WTC11 (cell line): ENCODE measurements at regions not wholly inside any gene's neighbourhood (a gene's known extent, or its start where the extent isn't known, plus 50 kb on each side); places are given as distances from the start of the nearest gene placed in this dataset.

Experiments
- ATAC-seq: fragments of 200-7000 bp; cut with Tn5 transposase; 2 replicates; pipeline ENCODE4 v1.10.0; 2021; ENCODE audit warnings: mild to moderate bottlenecking, moderate library complexity
- CTCF ChIA-PET: fragments of 300-600 bp; sonication (Branson Sonifier 250); formaldehyde crosslinking; loops from one replicate; lab custom pipeline; 2021; ENCODE audit warnings: antibody characterized with exemption; lab: Charles Lee
- POLR2A ChIA-PET: fragments of 350-600 bp; sonication (Branson Sonifier 250); formaldehyde crosslinking; loops from one replicate; lab custom pipeline; 2021; ENCODE audit warnings: antibody characterized with exemption; lab: Charles Lee
- DNase-seq: peaks from one replicate; pipeline ENCODE4 v3.0.0; 2021; ENCODE audit warnings: low spot score
- H3K27ac Mint-ChIP-seq: 2 replicates; pipeline ENCODE4 v1.8.0; 2021; ENCODE audit warnings: mixed read lengths
- H3K27me3 Mint-ChIP-seq: 2 replicates; pipeline ENCODE4 v1.8.0; 2021; ENCODE audit warnings: low read depth, mild to moderate bottlenecking, moderate library complexity, mixed read lengths
- H3K36me3 Mint-ChIP-seq: 2 replicates; pipeline ENCODE4 v1.8.0; 2021; ENCODE audit warnings: mixed read lengths
- H3K4me1 Mint-ChIP-seq: 2 replicates; pipeline ENCODE4 v1.8.0; 2022; ENCODE audit warnings: mixed read lengths
- H3K4me3 Mint-ChIP-seq: 2 replicates; pipeline ENCODE4 v1.8.0; 2021; ENCODE audit warnings: mild to moderate bottlenecking, moderate library complexity, mixed read lengths
- H3K9me3 Mint-ChIP-seq: 2 replicates; pipeline ENCODE4 v1.8.0; 2021; ENCODE audit warnings: mixed read lengths
- ATF3 ChIP-seq: sonication (generic); formaldehyde crosslinking; conservative IDR thresholded peaks from 2 replicates; pipeline ENCODE4 v1.8.1; 2022; ENCODE audit warnings: mild to moderate bottlenecking, missing genetic modification reagents
- EMX1 ChIP-seq: fragments of 250-450 bp; sonication (Bioruptor Pico); IDR thresholded peaks from 2 replicates; pipeline ENCODE4 v1.8.0; 2021; ENCODE audit warnings: mild to moderate bottlenecking
- FOXJ3 ChIP-seq: sonication (generic); formaldehyde crosslinking; IDR thresholded peaks from 2 replicates; pipeline ENCODE4 v1.9.0; 2021; ENCODE audit warnings: missing genetic modification reagents, mild to moderate bottlenecking, borderline replicate concordance
- GABPB1 ChIP-seq: sonication (generic); formaldehyde crosslinking; IDR thresholded peaks from 2 replicates; pipeline ENCODE4 v1.8.1; 2023; ENCODE audit warnings: mild to moderate bottlenecking, missing genetic modification reagents
- NFATC4 ChIP-seq: fragments of 250-450 bp; sonication (Bioruptor Pico); IDR thresholded peaks from 2 replicates; pipeline ENCODE4 v1.9.0; 2021; ENCODE audit warnings: mild to moderate bottlenecking
- NR2C2 ChIP-seq: sonication (generic); formaldehyde crosslinking; IDR thresholded peaks from 2 replicates; pipeline ENCODE4 v1.8.0; 2022; ENCODE audit warnings: mild to moderate bottlenecking, missing genetic modification reagents
- PREB ChIP-seq: sonication (generic); formaldehyde crosslinking; IDR thresholded peaks from 2 replicates; pipeline ENCODE4 v1.8.1; 2022; ENCODE audit warnings: mild to moderate bottlenecking, missing genetic modification reagents, moderate library complexity, borderline replicate concordance
- RORB ChIP-seq: fragments of 250-450 bp; sonication (Bioruptor Pico); IDR thresholded peaks from 2 replicates; pipeline ENCODE4 v1.9.0; 2021; ENCODE audit warnings: mild to moderate bottlenecking
- SP1 ChIP-seq: sonication (generic); formaldehyde crosslinking; conservative IDR thresholded peaks from 2 replicates; pipeline ENCODE4 v1.8.1; 2022; ENCODE audit warnings: missing genetic modification reagents
- TF ChIP-seq, protein P1 (sequence below): fragments of 250-450 bp; sonication (Bioruptor Pico); IDR thresholded peaks from 2 replicates; pipeline ENCODE4 v1.9.0; 2021; ENCODE audit warnings: mild to moderate bottlenecking, borderline replicate concordance
- TF ChIP-seq, protein P2 (sequence below): sonication (generic); formaldehyde crosslinking; IDR thresholded peaks from 2 replicates; pipeline ENCODE4 v1.8.0; 2023; ENCODE audit warnings: missing genetic modification reagents, mild to moderate bottlenecking, borderline replicate concordance
- TF ChIP-seq, protein P3 (sequence below): fragments of 250-450 bp; sonication (Bioruptor Pico); IDR thresholded peaks from 2 replicates; pipeline ENCODE4 v1.9.0; 2021; ENCODE audit warnings: mild to moderate bottlenecking
- TF ChIP-seq, protein P4 (sequence below): fragments of 250-450 bp; sonication (Bioruptor Pico); IDR thresholded peaks from 2 replicates; pipeline ENCODE4 v1.8.0; 2021; ENCODE audit warnings: mild to moderate bottlenecking
- TF ChIP-seq, protein P5 (sequence below): fragments of 250-450 bp; sonication (Bioruptor Pico); IDR thresholded peaks from 2 replicates; pipeline ENCODE4 v1.9.0; 2021; ENCODE audit warnings: moderate library complexity, mild to moderate bottlenecking, inconsistent platforms, borderline replicate concordance
- TF ChIP-seq, protein P6 (sequence below): sonication (generic); formaldehyde crosslinking; IDR thresholded peaks from 2 replicates; pipeline ENCODE4 v1.8.0; 2023; ENCODE audit warnings: missing genetic modification reagents

GRCh38 chr2:49260979-49261538, 106.7 kb upstream of the FSHR start:
- DNase-seq (no peak), ATAC-seq (no peak)
- CTCF ChIA-PET, result no interaction called here
- no peak overlapping the region for H3K27ac Mint-ChIP-seq
- peaks cover 5% of the 10 kb centered on the region; the same call in 1 of the 2 replicates for H3K4me1 Mint-ChIP-seq
- TF ChIP-seq, protein P1, sequence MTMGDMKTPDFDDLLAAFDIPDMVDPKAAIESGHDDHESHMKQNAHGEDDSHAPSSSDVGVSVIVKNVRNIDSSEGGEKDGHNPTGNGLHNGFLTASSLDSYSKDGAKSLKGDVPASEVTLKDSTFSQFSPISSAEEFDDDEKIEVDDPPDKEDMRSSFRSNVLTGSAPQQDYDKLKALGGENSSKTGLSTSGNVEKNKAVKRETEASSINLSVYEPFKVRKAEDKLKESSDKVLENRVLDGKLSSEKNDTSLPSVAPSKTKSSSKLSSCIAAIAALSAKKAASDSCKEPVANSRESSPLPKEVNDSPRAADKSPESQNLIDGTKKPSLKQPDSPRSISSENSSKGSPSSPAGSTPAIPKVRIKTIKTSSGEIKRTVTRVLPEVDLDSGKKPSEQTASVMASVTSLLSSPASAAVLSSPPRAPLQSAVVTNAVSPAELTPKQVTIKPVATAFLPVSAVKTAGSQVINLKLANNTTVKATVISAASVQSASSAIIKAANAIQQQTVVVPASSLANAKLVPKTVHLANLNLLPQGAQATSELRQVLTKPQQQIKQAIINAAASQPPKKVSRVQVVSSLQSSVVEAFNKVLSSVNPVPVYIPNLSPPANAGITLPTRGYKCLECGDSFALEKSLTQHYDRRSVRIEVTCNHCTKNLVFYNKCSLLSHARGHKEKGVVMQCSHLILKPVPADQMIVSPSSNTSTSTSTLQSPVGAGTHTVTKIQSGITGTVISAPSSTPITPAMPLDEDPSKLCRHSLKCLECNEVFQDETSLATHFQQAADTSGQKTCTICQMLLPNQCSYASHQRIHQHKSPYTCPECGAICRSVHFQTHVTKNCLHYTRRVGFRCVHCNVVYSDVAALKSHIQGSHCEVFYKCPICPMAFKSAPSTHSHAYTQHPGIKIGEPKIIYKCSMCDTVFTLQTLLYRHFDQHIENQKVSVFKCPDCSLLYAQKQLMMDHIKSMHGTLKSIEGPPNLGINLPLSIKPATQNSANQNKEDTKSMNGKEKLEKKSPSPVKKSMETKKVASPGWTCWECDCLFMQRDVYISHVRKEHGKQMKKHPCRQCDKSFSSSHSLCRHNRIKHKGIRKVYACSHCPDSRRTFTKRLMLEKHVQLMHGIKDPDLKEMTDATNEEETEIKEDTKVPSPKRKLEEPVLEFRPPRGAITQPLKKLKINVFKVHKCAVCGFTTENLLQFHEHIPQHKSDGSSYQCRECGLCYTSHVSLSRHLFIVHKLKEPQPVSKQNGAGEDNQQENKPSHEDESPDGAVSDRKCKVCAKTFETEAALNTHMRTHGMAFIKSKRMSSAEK, result no peak
- TF ChIP-seq GABPB1 (no peak), PREB (no peak), FOXJ3 (CRISPR knock-in tag) (no peak), ATF3 (CRISPR knock-in tag) (no peak), NR2C2 (CRISPR knock-in tag) (no peak), EMX1 (CRISPR knock-in tag) (no peak), RORB (CRISPR knock-in tag) (no peak), SP1 (no peak), NFATC4 (CRISPR knock-in tag) (no peak)
- TF ChIP-seq, protein P2, sequence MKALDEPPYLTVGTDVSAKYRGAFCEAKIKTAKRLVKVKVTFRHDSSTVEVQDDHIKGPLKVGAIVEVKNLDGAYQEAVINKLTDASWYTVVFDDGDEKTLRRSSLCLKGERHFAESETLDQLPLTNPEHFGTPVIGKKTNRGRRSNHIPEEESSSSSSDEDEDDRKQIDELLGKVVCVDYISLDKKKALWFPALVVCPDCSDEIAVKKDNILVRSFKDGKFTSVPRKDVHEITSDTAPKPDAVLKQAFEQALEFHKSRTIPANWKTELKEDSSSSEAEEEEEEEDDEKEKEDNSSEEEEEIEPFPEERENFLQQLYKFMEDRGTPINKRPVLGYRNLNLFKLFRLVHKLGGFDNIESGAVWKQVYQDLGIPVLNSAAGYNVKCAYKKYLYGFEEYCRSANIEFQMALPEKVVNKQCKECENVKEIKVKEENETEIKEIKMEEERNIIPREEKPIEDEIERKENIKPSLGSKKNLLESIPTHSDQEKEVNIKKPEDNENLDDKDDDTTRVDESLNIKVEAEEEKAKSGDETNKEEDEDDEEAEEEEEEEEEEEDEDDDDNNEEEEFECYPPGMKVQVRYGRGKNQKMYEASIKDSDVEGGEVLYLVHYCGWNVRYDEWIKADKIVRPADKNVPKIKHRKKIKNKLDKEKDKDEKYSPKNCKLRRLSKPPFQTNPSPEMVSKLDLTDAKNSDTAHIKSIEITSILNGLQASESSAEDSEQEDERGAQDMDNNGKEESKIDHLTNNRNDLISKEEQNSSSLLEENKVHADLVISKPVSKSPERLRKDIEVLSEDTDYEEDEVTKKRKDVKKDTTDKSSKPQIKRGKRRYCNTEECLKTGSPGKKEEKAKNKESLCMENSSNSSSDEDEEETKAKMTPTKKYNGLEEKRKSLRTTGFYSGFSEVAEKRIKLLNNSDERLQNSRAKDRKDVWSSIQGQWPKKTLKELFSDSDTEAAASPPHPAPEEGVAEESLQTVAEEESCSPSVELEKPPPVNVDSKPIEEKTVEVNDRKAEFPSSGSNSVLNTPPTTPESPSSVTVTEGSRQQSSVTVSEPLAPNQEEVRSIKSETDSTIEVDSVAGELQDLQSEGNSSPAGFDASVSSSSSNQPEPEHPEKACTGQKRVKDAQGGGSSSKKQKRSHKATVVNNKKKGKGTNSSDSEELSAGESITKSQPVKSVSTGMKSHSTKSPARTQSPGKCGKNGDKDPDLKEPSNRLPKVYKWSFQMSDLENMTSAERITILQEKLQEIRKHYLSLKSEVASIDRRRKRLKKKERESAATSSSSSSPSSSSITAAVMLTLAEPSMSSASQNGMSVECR, result no peak
- TF ChIP-seq, protein P3, sequence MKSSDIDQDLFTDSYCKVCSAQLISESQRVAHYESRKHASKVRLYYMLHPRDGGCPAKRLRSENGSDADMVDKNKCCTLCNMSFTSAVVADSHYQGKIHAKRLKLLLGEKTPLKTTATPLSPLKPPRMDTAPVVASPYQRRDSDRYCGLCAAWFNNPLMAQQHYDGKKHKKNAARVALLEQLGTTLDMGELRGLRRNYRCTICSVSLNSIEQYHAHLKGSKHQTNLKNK (CRISPR knock-in tag), result no peak
- TF ChIP-seq, protein P4, sequence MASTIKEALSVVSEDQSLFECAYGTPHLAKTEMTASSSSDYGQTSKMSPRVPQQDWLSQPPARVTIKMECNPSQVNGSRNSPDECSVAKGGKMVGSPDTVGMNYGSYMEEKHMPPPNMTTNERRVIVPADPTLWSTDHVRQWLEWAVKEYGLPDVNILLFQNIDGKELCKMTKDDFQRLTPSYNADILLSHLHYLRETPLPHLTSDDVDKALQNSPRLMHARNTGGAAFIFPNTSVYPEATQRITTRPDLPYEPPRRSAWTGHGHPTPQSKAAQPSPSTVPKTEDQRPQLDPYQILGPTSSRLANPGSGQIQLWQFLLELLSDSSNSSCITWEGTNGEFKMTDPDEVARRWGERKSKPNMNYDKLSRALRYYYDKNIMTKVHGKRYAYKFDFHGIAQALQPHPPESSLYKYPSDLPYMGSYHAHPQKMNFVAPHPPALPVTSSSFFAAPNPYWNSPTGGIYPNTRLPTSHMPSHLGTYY (CRISPR knock-in tag), result no peak
- TF ChIP-seq, protein P5, sequence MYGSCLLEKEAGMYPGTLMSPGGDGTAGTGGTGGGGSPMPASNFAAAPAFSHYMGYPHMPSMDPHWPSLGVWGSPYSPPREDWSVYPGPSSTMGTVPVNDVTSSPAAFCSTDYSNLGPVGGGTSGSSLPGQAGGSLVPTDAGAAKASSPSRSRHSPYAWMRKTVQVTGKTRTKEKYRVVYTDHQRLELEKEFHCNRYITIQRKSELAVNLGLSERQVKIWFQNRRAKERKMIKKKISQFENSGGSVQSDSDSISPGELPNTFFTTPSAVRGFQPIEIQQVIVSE, result no peak
- TF ChIP-seq, protein P6, sequence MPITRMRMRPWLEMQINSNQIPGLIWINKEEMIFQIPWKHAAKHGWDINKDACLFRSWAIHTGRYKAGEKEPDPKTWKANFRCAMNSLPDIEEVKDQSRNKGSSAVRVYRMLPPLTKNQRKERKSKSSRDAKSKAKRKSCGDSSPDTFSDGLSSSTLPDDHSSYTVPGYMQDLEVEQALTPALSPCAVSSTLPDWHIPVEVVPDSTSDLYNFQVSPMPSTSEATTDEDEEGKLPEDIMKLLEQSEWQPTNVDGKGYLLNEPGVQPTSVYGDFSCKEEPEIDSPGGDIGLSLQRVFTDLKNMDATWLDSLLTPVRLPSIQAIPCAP (CRISPR knock-in tag), result no peak
- POLR2A ChIA-PET, result no interaction called here
- H3K4me3 Mint-ChIP-seq, result no peak overlapping the region
- no peaks in the 10 kb centered on the region for H3K27me3 Mint-ChIP-seq
- no peaks in the 10 kb centered on the region for H3K9me3 Mint-ChIP-seq
- no peaks in the 10 kb centered on the region for H3K36me3 Mint-ChIP-seq
